ENCODE measurements at regions not wholly inside any gene's neighbourhood (a gene's known extent, or its start where the extent isn't known, plus 50 kb on each side); places are given as distances from the start of the nearest gene placed in this dataset.

DNA sequence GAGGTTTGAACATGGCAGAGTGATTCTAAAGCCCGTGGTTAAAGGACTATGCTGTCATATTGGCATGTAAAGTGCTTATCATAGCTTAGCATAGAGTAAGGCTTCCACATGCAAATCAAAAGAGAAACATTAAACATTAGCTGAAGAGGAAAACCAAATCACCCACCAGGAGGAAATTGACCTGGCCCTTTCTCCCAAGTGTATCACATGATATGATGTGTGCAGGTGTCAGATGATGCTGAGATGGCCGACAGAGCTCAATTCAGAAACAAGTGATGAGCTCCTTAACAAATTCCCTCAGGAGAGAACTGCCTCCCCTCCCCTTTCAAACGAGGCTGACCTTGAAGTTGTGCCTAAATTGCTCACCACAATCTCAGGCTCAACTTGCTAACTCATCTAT, 217.1 kb upstream of the BTG1 start (continued):
- TF ChIP-seq EGR1 (IDR thresholded peaks at IDR 0.05; ENCODE audit: borderline replicate concordance in 1 of 2, low read depth in 2 of 2, low read length in 2 of 2) (no peak), PAX8 (IDR thresholded peaks at IDR 0.05) (no peak), ZNF207 (IDR thresholded peaks at IDR 0.05; ENCODE audit: borderline replicate concordance) (no peak), SUZ12 (IDR thresholded peaks at IDR 0.05; ENCODE audit: unreplicated experiment) (no peak), ZNF24 (IDR thresholded peaks at IDR 0.05) (no peak), HDAC6 (IDR thresholded peaks at IDR 0.05; ENCODE audit: unreplicated experiment) (peak; percentile 15), ASH2L (IDR thresholded peaks at IDR 0.05; ENCODE audit: borderline replicate concordance, low read depth) (no peak), CHD4 (IDR thresholded peaks at IDR 0.05) (no peak), BCL11A (IDR thresholded peaks at IDR 0.05; ENCODE audit: low read depth, low read length) (no peak), CBFB (IDR thresholded peaks at IDR 0.05; ENCODE audit: low read depth) (no peak), CHD1 (IDR thresholded peaks at IDR 0.05; ENCODE audit: low read depth, low read length) (no peak), SMC3 (IDR thresholded peaks at IDR 0.05; ENCODE audit: borderline replicate concordance, low read length) (no peak; the same call in 1 of the 2 replicates), RELA (IDR thresholded peaks at IDR 0.05; ENCODE audit: borderline replicate concordance, partially characterized antibody) (no peak), IKZF1 (conservative IDR thresholded peaks at IDR 0.05) (no peak; the same call in 1 of the 2 replicates), RCOR1 (conservative IDR thresholded peaks at IDR 0.05; ENCODE audit: low read depth, low read length) (no peak), RUNX3 (IDR thresholded peaks at IDR 0.05; ENCODE audit: low read length) (peak; percentile 55), NR2C2 (IDR thresholded peaks at IDR 0.05; ENCODE audit: borderline replicate concordance, control insufficient read depth, insufficient read length, low read depth) (no peak), FOXM1 (IDR thresholded peaks at IDR 0.05; ENCODE audit: low read depth, low read length) (no peak), POLR2AphosphoS5 (IDR thresholded peaks at IDR 0.05; ENCODE audit: low read length) (peak; percentile 37; the same call in 1 of the 2 replicates)
- TF ChIP-seq, protein P1, sequence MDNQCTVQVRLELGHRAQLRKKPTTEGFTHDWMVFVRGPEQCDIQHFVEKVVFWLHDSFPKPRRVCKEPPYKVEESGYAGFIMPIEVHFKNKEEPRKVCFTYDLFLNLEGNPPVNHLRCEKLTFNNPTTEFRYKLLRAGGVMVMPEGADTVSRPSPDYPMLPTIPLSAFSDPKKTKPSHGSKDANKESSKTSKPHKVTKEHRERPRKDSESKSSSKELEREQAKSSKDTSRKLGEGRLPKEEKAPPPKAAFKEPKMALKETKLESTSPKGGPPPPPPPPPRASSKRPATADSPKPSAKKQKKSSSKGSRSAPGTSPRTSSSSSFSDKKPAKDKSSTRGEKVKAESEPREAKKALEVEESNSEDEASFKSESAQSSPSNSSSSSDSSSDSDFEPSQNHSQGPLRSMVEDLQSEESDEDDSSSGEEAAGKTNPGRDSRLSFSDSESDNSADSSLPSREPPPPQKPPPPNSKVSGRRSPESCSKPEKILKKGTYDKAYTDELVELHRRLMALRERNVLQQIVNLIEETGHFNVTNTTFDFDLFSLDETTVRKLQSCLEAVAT (IDR thresholded peaks at IDR 0.05): peak; percentile 13; the same call in 1 of the 2 replicates
- TF ChIP-seq, protein P2, sequence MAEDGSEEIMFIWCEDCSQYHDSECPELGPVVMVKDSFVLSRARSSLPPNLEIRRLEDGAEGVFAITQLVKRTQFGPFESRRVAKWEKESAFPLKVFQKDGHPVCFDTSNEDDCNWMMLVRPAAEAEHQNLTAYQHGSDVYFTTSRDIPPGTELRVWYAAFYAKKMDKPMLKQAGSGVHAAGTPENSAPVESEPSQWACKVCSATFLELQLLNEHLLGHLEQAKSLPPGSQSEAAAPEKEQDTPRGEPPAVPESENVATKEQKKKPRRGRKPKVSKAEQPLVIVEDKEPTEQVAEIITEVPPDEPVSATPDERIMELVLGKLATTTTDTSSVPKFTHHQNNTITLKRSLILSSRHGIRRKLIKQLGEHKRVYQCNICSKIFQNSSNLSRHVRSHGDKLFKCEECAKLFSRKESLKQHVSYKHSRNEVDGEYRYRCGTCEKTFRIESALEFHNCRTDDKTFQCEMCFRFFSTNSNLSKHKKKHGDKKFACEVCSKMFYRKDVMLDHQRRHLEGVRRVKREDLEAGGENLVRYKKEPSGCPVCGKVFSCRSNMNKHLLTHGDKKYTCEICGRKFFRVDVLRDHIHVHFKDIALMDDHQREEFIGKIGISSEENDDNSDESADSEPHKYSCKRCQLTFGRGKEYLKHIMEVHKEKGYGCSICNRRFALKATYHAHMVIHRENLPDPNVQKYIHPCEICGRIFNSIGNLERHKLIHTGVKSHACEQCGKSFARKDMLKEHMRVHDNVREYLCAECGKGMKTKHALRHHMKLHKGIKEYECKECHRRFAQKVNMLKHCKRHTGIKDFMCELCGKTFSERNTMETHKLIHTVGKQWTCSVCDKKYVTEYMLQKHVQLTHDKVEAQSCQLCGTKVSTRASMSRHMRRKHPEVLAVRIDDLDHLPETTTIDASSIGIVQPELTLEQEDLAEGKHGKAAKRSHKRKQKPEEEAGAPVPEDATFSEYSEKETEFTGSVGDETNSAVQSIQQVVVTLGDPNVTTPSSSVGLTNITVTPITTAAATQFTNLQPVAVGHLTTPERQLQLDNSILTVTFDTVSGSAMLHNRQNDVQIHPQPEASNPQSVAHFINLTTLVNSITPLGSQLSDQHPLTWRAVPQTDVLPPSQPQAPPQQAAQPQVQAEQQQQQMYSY (CRISPR knock-in tag; IDR thresholded peaks at IDR 0.05): no peak
- TF ChIP-seq, protein P3, sequence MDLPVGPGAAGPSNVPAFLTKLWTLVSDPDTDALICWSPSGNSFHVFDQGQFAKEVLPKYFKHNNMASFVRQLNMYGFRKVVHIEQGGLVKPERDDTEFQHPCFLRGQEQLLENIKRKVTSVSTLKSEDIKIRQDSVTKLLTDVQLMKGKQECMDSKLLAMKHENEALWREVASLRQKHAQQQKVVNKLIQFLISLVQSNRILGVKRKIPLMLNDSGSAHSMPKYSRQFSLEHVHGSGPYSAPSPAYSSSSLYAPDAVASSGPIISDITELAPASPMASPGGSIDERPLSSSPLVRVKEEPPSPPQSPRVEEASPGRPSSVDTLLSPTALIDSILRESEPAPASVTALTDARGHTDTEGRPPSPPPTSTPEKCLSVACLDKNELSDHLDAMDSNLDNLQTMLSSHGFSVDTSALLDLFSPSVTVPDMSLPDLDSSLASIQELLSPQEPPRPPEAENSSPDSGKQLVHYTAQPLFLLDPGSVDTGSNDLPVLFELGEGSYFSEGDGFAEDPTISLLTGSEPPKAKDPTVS (IDR thresholded peaks at IDR 0.05; ENCODE audit: low read depth, low read length): no peak
- TF ChIP-seq, protein P4, sequence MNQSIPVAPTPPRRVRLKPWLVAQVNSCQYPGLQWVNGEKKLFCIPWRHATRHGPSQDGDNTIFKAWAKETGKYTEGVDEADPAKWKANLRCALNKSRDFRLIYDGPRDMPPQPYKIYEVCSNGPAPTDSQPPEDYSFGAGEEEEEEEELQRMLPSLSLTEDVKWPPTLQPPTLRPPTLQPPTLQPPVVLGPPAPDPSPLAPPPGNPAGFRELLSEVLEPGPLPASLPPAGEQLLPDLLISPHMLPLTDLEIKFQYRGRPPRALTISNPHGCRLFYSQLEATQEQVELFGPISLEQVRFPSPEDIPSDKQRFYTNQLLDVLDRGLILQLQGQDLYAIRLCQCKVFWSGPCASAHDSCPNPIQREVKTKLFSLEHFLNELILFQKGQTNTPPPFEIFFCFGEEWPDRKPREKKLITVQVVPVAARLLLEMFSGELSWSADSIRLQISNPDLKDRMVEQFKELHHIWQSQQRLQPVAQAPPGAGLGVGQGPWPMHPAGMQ (IDR thresholded peaks at IDR 0.05; ENCODE audit: borderline replicate concordance): no peak

Data from GM12878 (cell line).